Limb (tissue), 2 donors: ENCODE measurements at regions not wholly inside any gene's neighbourhood (a gene's known extent, or its start where the extent isn't known, plus 50 kb on each side); places are given as distances from the start of the nearest gene placed in this dataset.

ENCODE experiments used
- DNase-seq, 2 donors: peaks; one replicate each; pipeline ENCODE4 v3.0.0-alpha.2; 2016; ENCODE audit errors: extremely low spot score in 2 of 2

- peak in 1 of 2 donors; percentile 11 for DNase-seq
Measured at GRCh38 chr2:160870729-160871465, 289.3 kb upstream of the TANK start.

GRCh38 chr2:160871953-160872352, 288.3 kb upstream of the TANK start:
- no peak for DNase-seq

GRCh38 chr2:160876029-160876428, 284.2 kb upstream of the TANK start:
- no peak for DNase-seq

GRCh38 chr2:160876765-160877164, 283.5 kb upstream of the TANK start:
- DNase-seq, result no peak

GRCh38 chr2:160878618-160879017, 281.6 kb upstream of the TANK start:
- DNase-seq, result no peak

- DNase-seq, result no peak
Measured at GRCh38 chr2:160882906-160883305, 277.3 kb upstream of the TANK start.

- DNase-seq, result no peak
Measured at GRCh38 chr2:160884056-160884455, 276.2 kb upstream of the TANK start.

GRCh38 chr2:160889439-160890170, 270.6 kb upstream of the TANK start:
- DNase-seq, result no peak

- DNase-seq, result no peak
Measured at GRCh38 chr2:160890667-160891352, 269.4 kb upstream of the TANK start.

- no peak for DNase-seq
Measured at GRCh38 chr2:160891353-160891740, 268.9 kb upstream of the TANK start.

GRCh38 chr2:160892204-160892603, 268.0 kb upstream of the TANK start:
- no peak for DNase-seq

GRCh38 chr2:160893581-160893980, 266.6 kb upstream of the TANK start:
- no peak for DNase-seq

- DNase-seq, result no peak
Measured at GRCh38 chr2:160898581-160899307, 261.5 kb upstream of the TANK start.

- no peak for DNase-seq
Measured at GRCh38 chr2:160901613-160902012, 258.6 kb upstream of the TANK start.

- no peak for DNase-seq
Measured at GRCh38 chr2:160905862-160906261, 254.4 kb upstream of the TANK start.

- no peak for DNase-seq
Measured at GRCh38 chr2:160906878-160907277, 253.3 kb upstream of the TANK start.

- DNase-seq, result no peak
Measured at GRCh38 chr2:160907738-160908137, 252.5 kb upstream of the TANK start.

- DNase-seq, result no peak
Measured at GRCh38 chr2:160908157-160908556, 252.1 kb upstream of the TANK start.

- peak in 1 of 2 donors; percentile 60 for DNase-seq
Measured at GRCh38 chr2:160909781-160910242, 250.4 kb upstream of the TANK start.

- peak in 1 of 2 donors; percentile 86 for DNase-seq
Measured at GRCh38 chr2:160910681-160911080, 249.5 kb upstream of the TANK start.

GRCh38 chr2:160911258-160911657, 249.0 kb upstream of the TANK start:
- DNase-seq, result peak in 1 of 2 donors; percentile 29

GRCh38 chr2:160912276-160912675, 248.0 kb upstream of the TANK start:
- no peak for DNase-seq
